ENCODE measurements at regions not wholly inside any gene's neighbourhood (a gene's known extent, or its start where the extent isn't known, plus 50 kb on each side); places are given as distances from the start of the nearest gene placed in this dataset.

DNA sequence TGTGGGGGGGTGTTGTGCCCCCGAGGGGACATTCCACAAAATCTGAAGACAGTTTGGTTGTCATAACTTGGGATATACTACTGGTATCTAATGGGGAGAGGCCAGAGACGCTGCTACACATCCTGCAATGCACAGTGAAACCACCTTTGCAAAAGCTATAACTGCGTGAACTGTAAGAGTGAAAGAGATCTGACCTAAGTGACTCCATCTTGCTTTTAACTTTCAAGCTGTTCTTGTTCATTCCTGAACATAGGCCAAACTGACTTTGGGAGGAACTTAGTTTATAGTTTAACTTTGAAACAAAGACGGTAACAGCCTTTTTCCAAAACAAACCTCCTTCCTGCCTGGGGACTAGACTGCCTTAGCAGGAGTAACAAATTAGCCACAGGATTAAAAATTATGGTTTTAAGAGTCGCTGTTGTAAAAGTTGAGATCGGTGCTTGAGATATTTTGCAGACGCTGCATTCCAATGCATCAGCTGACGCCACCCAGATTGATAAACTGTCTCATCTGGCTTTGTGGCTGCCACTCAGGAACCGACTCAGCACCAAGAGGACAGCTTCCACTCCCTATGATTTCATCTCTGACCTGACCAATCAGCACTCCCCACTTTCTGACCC is 70.9 kb downstream of the ATXN3L start:
- ChIA-PET CTCF (no interaction called here), POLR2A (no interaction called here)
- no peak for DNase-seq

DNA sequence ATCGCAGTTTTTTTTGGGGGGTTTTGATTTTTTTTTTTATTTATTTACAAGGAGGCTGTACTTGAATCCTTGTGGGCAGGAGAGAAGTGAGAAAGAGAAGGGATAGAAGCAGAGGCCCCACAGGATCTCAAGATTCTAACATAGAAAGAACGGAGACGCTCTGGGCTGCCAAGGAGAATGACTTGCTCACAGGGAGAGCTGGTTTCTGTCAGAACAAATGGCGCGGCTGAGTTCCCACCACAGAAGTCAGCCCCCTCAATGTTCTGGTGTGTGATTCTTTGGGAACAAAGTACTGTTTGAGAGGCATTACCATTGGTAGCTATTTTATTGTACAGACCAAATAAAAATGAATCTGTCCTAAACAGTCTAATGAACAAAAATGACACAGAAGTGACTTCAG is 80.6 kb downstream of the ATXN3L start:
- H3K36me3 Mint-ChIP-seq: peaks cover 0 to 4% (median 0%) of the 10 kb centered on the region in 3 donors
- H3K27ac ChIP-seq (ENCODE audit: low read depth, low read length): no peak overlapping the region
- H3K4me1 Mint-ChIP-seq: no peaks in the 10 kb centered on the region
- no peak overlapping the region for H3K4me3 ChIP-seq (ENCODE audit: low read length)
- CTCF ChIA-PET: no interaction called here
- no peaks in the 10 kb centered on the region for H3K9me3 Mint-ChIP-seq
- POLR2A ChIA-PET: no interaction called here
- no peak overlapping the region for H3K27ac Mint-ChIP-seq
- H3K4me1 ChIP-seq (ENCODE audit: insufficient read depth, low read length): no peaks in the 10 kb centered on the region
- peaks cover 0 to 19% of the 10 kb centered on the region in 2 donors for H3K27me3 Mint-ChIP-seq
- H3K9me3 ChIP-seq (ENCODE audit: low read length): no peaks in the 10 kb centered on the region
- H3K4me3 Mint-ChIP-seq: no peak overlapping the region
- no peaks in the 10 kb centered on the region for H3K27me3 ChIP-seq (ENCODE audit: insufficient read depth, low read length, poor library complexity, severe bottlenecking)
- DNase-seq: no peak
- no peaks in the 10 kb centered on the region for H3K36me3 ChIP-seq (ENCODE audit: insufficient read depth, low read length)

More for the DNA sequence above, 70.9 kb downstream of the ATXN3L start:
- Histone ChIP-seq H3K4me3 (ENCODE audit: low read length) (no peak overlapping the region), H3K4me1 (ENCODE audit: insufficient read depth, low read length) (no peaks in the 10 kb centered on the region), H3K27me3 (ENCODE audit: insufficient read depth, low read length, poor library complexity, severe bottlenecking) (no peaks in the 10 kb centered on the region), H3K36me3 (ENCODE audit: insufficient read depth, low read length) (no peaks in the 10 kb centered on the region), H3K9me3 (ENCODE audit: low read length) (no peaks in the 10 kb centered on the region), H3K27ac (ENCODE audit: low read depth, low read length) (no peak overlapping the region)
- H3K36me3 Mint-ChIP-seq: peaks cover 0 to 7% (median 0%) of the 10 kb centered on the region in 3 donors
- no peak overlapping the region for H3K4me3 Mint-ChIP-seq
- H3K27me3 Mint-ChIP-seq: peaks cover 0 to 9% of the 10 kb centered on the region in 2 donors
- H3K9me3 Mint-ChIP-seq: peaks cover 0 to 2% (median 0%) of the 10 kb centered on the region in 5 donors
- H3K4me1 Mint-ChIP-seq: peaks cover 0 to 8% (median 4%) of the 10 kb centered on the region in 3 donors
- no peak overlapping the region for H3K27ac Mint-ChIP-seq

DNA sequence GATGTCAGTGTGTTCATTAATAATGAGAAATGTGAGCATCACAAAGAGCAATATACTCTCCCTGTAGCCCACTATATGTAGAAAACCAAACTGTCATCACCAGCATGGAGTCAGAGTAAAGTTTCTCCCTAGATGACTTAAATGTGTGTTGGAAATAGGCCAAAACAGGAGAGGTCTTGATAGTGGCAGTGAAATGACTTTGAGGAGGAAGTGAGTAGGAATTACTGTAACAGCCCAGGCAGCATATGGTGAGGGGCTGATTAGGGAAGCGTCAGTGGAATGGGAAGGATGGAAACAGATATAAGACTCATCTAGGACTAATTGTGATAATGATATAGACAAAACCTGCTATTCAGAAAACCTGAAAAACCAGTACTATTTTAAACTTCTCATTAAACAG is 83.9 kb downstream of the ATXN3L start:
- Histone ChIP-seq H3K36me3 (ENCODE audit: insufficient read depth, low read length) (no peaks in the 10 kb centered on the region), H3K4me1 (ENCODE audit: insufficient read depth, low read length) (no peaks in the 10 kb centered on the region), H3K4me3 (ENCODE audit: low read length) (no peak overlapping the region), H3K9me3 (ENCODE audit: low read length) (no peaks in the 10 kb centered on the region), H3K27ac (ENCODE audit: low read depth, low read length) (no peak overlapping the region), H3K27me3 (ENCODE audit: insufficient read depth, low read length, poor library complexity, severe bottlenecking) (no peaks in the 10 kb centered on the region)
- POLR2A ChIA-PET: no interaction called here
- no peaks in the 10 kb centered on the region for H3K4me1 Mint-ChIP-seq
- CTCF ChIA-PET: no interaction called here
- peaks cover 0 to 6% (median 2%) of the 10 kb centered on the region in 3 donors for H3K36me3 Mint-ChIP-seq
- H3K27ac Mint-ChIP-seq: no peak overlapping the region
- H3K9me3 Mint-ChIP-seq: no peaks in the 10 kb centered on the region
- peaks cover 0 to 19% of the 10 kb centered on the region in 2 donors for H3K27me3 Mint-ChIP-seq
- H3K4me3 Mint-ChIP-seq: no peak overlapping the region
- no peak for DNase-seq

DNA sequence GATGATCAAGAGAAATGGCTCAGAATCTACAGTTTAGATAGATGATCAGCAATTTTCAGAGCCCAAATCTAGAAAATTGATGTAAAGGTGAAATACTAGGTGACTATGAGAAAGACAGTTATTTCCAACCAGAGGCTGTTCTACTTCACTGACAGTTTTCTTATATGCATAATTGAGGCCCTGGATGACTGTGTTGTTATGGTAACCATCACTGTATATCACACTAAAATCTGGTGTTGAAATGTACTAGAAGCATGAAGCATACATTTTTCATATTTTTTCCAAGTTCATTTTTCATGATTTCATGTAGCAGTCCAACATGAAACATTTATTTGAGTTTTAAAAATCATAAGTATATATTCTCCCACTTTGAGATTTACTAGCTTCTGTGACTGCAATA is 87.4 kb downstream of the ATXN3L start:
- Mint-ChIP-seq H3K4me3 (no peak overlapping the region), H3K27me3 (peaks cover 0 to 8% of the 10 kb centered on the region in 2 donors), H3K4me1 (no peaks in the 10 kb centered on the region), H3K9me3 (no peaks in the 10 kb centered on the region), H3K27ac (no peak overlapping the region), H3K36me3 (peaks cover 0 to 3% (median 2%) of the 10 kb centered on the region in 3 donors)
- Histone ChIP-seq H3K27me3 (ENCODE audit: insufficient read depth, low read length, poor library complexity, severe bottlenecking) (no peaks in the 10 kb centered on the region), H3K27ac (ENCODE audit: low read depth, low read length) (no peak overlapping the region), H3K36me3 (ENCODE audit: insufficient read depth, low read length) (no peaks in the 10 kb centered on the region), H3K9me3 (ENCODE audit: low read length) (no peaks in the 10 kb centered on the region), H3K4me1 (ENCODE audit: insufficient read depth, low read length) (no peaks in the 10 kb centered on the region), H3K4me3 (ENCODE audit: low read length) (no peak overlapping the region)
- POLR2A ChIA-PET: no interaction called here
- CTCF ChIA-PET: no interaction called here
- no peak for DNase-seq

DNA sequence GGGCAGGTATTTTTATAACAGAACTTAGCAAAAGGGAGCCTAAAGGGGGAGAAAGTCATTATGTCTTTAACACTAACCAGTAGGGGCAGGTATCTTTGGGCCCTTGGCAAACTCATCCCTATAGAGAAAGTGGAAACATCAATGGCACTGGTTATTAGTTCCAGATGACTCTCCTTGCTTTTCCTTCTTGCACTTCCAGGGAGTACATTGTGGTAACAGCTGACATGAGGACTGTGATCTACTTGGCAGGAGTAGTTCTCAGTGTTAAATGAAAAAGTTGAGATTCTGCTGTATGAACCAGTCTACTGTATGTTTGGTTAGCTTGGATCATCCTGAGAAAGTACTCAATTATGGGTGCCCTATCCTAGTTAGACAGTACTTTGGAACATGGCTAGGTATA is 93.6 kb downstream of the ATXN3L start:
- POLR2A ChIA-PET: no interaction called here

DNA sequence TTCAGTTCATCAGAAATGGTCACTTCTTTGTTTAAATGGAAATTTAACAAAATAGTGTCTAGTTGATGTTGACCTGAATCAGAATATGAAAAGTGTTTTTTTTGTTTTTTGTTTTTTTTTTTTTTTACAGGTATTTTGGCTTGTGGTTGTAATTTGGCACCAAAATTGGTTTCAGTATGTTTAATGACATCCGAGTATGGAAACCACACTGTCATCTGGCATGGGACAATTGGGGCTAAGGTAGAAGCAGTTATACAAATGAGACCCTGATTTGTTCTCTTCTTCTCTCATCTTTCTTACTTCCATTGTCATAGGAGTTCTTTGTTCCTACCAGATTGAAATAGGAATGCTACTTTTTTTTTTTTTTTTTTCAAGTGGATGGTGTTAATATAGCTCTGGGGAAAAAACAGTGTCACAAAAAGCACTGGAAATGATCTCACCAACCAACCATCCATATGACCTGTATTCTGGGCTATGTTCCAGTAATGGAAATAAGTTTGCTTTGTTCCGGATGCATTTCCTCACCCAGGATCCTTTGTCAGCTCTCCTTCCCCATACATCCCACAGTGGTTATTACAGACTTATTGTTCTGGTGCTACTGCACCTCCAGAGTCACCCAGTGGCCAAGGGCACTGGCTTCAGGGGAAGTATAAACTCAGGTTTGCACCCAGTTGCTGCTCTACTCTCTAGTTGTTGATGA is 95.8 kb downstream of the ATXN3L start:
- Mint-ChIP-seq H3K9me3 (no peaks in the 10 kb centered on the region), H3K4me1 (peaks cover 5 to 19% (median 13%) of the 10 kb centered on the region in 3 donors), H3K27me3 (peaks cover 0 to 15% of the 10 kb centered on the region in 2 donors), H3K4me3 (no peak overlapping the region), H3K27ac (no peak overlapping the region), H3K36me3 (peaks cover 0 to 4% (median 0%) of the 10 kb centered on the region in 3 donors)
- Histone ChIP-seq H3K4me3 (ENCODE audit: low read length) (no peak overlapping the region), H3K9me3 (ENCODE audit: low read length) (no peaks in the 10 kb centered on the region), H3K4me1 (ENCODE audit: insufficient read depth, low read length) (no peaks in the 10 kb centered on the region), H3K27ac (ENCODE audit: low read depth, low read length) (no peak overlapping the region), H3K36me3 (ENCODE audit: insufficient read depth, low read length) (no peaks in the 10 kb centered on the region), H3K27me3 (ENCODE audit: insufficient read depth, low read length, poor library complexity, severe bottlenecking) (no peaks in the 10 kb centered on the region)
- CTCF ChIA-PET: no interaction called here
- POLR2A ChIA-PET: no interaction called here
- peak in 1 of 5 donors; percentile 1 for DNase-seq

More for the DNA sequence above, 93.6 kb downstream of the ATXN3L start:
- no peak for DNase-seq
- Histone ChIP-seq H3K9me3 (ENCODE audit: low read length) (no peaks in the 10 kb centered on the region), H3K27me3 (ENCODE audit: insufficient read depth, low read length, poor library complexity, severe bottlenecking) (no peaks in the 10 kb centered on the region), H3K4me3 (ENCODE audit: low read length) (no peak overlapping the region), H3K36me3 (ENCODE audit: insufficient read depth, low read length) (no peaks in the 10 kb centered on the region), H3K27ac (ENCODE audit: low read depth, low read length) (no peak overlapping the region), H3K4me1 (ENCODE audit: insufficient read depth, low read length) (no peaks in the 10 kb centered on the region)
- H3K4me3 Mint-ChIP-seq: no peak overlapping the region
- H3K36me3 Mint-ChIP-seq: peaks cover 0 to 4% (median 0%) of the 10 kb centered on the region in 3 donors
- H3K4me1 Mint-ChIP-seq: peaks cover 2 to 12% (median 9%) of the 10 kb centered on the region in 3 donors
- CTCF ChIA-PET: no interaction called here
- no peaks in the 10 kb centered on the region for H3K9me3 Mint-ChIP-seq
- peaks cover 0 to 9% of the 10 kb centered on the region in 2 donors for H3K27me3 Mint-ChIP-seq
- H3K27ac Mint-ChIP-seq: no peak overlapping the region

DNA sequence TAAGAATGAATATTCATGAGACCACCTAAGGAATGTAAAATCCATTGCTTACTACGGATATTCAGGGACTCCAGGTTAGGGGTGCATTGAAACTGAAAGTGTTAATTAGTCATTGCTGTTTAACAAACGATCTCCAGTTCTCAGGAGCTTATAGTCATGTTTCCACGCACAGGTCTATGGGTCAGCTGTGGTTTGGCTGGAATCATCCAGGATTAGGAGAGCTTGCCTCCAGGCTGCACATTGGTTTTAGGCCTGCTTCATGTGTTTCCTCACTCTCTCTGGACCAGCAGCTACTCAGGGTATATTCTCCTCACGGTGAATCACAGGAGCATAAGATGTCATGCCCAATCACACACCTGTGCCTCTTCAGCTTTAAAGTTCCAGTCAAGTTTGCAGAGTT is 98.9 kb downstream of the ATXN3L start:
- DNase-seq: no peak
- ChIA-PET CTCF (no interaction called here), POLR2A (no interaction called here)
- H3K27me3 ChIP-seq (ENCODE audit: insufficient read depth, low read length, poor library complexity, severe bottlenecking): no peaks in the 10 kb centered on the region
- no peak overlapping the region for H3K4me3 Mint-ChIP-seq
- peaks cover 0 to 13% of the 10 kb centered on the region in 2 donors for H3K27me3 Mint-ChIP-seq
- H3K27ac ChIP-seq (ENCODE audit: low read depth, low read length): no peak overlapping the region
- H3K9me3 ChIP-seq (ENCODE audit: low read length): no peaks in the 10 kb centered on the region
- H3K4me1 Mint-ChIP-seq: peaks cover 5 to 19% (median 13%) of the 10 kb centered on the region in 3 donors
- H3K36me3 Mint-ChIP-seq: peaks cover 0 to 4% (median 3%) of the 10 kb centered on the region in 3 donors
- no peaks in the 10 kb centered on the region for H3K9me3 Mint-ChIP-seq
- H3K36me3 ChIP-seq (ENCODE audit: insufficient read depth, low read length): no peaks in the 10 kb centered on the region
- H3K4me3 ChIP-seq (ENCODE audit: low read length): no peak overlapping the region
- peak overlapping the region in 1 of 8 donors; percentile 44 for H3K27ac Mint-ChIP-seq
- H3K4me1 ChIP-seq (ENCODE audit: insufficient read depth, low read length): no peaks in the 10 kb centered on the region

DNA sequence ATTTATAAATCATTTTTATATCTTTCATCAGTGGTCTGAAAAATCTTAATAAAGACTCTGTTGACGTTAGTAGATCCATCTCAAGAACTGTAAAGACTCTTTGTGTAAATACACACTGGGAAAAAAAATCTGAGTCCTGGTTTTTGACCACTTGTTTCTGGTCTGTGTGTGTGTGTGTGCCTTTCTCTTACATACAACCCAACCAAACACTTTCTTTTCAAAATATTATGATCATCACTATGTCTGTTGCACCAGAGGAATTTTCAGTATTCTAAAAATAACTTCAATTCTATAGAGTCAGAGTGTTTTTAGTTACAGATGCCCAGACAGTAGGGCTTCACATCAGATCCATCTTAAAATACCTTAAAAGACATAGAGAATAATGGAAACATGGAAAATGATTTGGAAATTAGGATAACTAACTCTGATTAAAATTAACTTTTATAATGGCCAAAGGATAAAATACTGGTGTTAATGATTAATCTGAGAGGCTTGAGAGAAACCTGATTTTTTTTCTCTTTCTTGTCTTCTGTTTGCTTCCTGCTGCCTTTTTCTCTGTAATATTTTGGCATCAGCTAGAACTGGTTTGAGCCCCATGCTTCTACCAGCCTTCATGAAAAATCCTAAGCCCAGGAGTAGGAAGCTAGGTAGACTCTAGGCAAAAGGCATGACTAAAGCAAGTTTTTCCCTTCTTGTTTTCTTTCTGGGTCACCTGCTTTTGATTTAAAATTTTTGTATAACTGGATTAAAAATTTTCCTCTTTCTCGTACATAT is 99.7 kb downstream of the ATXN3L start:
- peaks cover 0 to 5% (median 4%) of the 10 kb centered on the region in 3 donors for H3K36me3 Mint-ChIP-seq
- Histone ChIP-seq H3K4me1 (ENCODE audit: insufficient read depth, low read length) (no peaks in the 10 kb centered on the region), H3K36me3 (ENCODE audit: insufficient read depth, low read length) (no peaks in the 10 kb centered on the region), H3K27ac (ENCODE audit: low read depth, low read length) (no peak overlapping the region), H3K9me3 (ENCODE audit: low read length) (no peaks in the 10 kb centered on the region), H3K27me3 (ENCODE audit: insufficient read depth, low read length, poor library complexity, severe bottlenecking) (no peaks in the 10 kb centered on the region), H3K4me3 (ENCODE audit: low read length) (no peak overlapping the region)
- no peak for DNase-seq
- no peak overlapping the region for H3K27ac Mint-ChIP-seq
- H3K4me3 Mint-ChIP-seq: no peak overlapping the region
- peaks cover 5 to 19% (median 13%) of the 10 kb centered on the region in 3 donors for H3K4me1 Mint-ChIP-seq
- peaks cover 0 to 10% of the 10 kb centered on the region in 2 donors for H3K27me3 Mint-ChIP-seq
- ChIA-PET CTCF (no interaction called here), POLR2A (no interaction called here)
- no peaks in the 10 kb centered on the region for H3K9me3 Mint-ChIP-seq
